ENCODE measurements at regions not wholly inside any gene's neighbourhood (a gene's known extent, or its start where the extent isn't known, plus 50 kb on each side); places are given as distances from the start of the nearest gene placed in this dataset.

- no peak for TF ChIP-seq CTCF (IDR thresholded peaks at IDR 0.05)
- no peak for TF ChIP-seq POLR2A (IDR thresholded peaks at IDR 0.05)
These were observed 73.9 kb upstream of the NRSN1 start for GRCh38 chr6:24051942-24052589.

All from tibial nerve (tissue), 3 donors.